ENCODE measurements at regions not wholly inside any gene's neighbourhood (a gene's known extent, or its start where the extent isn't known, plus 50 kb on each side); places are given as distances from the start of the nearest gene placed in this dataset.

- TF ChIP-seq TEAD4 (IDR thresholded peaks at IDR 0.05) (no peak), RAD21 (IDR thresholded peaks at IDR 0.05; ENCODE audit: low read depth) (no peak), TCF12 (IDR thresholded peaks at IDR 0.05; ENCODE audit: low read depth) (no peak), REST (IDR thresholded peaks at IDR 0.05; ENCODE audit: low read depth) (no peak), CEBPB (IDR thresholded peaks at IDR 0.05) (no peak)
Observed at GRCh38 chr3:194272221-194272620, 78.9 kb downstream of the CPN2 start.
